ENCODE measurements at regions not wholly inside any gene's neighbourhood (a gene's known extent, or its start where the extent isn't known, plus 50 kb on each side); places are given as distances from the start of the nearest gene placed in this dataset.

- TF ChIP-seq BRCA1 (IDR thresholded peaks at IDR 0.05; ENCODE audit: low read depth, low read length) (no peak), SIX5 (IDR thresholded peaks at IDR 0.05; ENCODE audit: low read depth, low read length) (no peak), JUN (IDR thresholded peaks at IDR 0.05; ENCODE audit: low read depth, low read length) (no peak), ZNF274 (IDR thresholded peaks at IDR 0.05; ENCODE audit: borderline replicate concordance, extremely low read depth, low read length) (no peak), CBX5 (IDR thresholded peaks at IDR 0.05; ENCODE audit: low read depth, low read length) (no peak), CREB1 (IDR thresholded peaks at IDR 0.05) (no peak), CHD1 (IDR thresholded peaks at IDR 0.05; ENCODE audit: low read depth, low read length) (no peak), ASH2L (IDR thresholded peaks at IDR 0.05; ENCODE audit: low read length) (no peak), ATF3 (IDR thresholded peaks at IDR 0.05; ENCODE audit: insufficient read depth, low read depth, low read length) (no peak)
- Histone ChIP-seq H3K18ac (ENCODE audit: extremely low read depth, low read length) (no peak overlapping the region), H2BK5ac (ENCODE audit: low read depth, low read length) (no peak overlapping the region), H3K9me3 (ENCODE audit: insufficient read depth in 2 of 2, low read depth in 1 of 2, low read length in 1 of 2) (no peaks in the 10 kb centered on the region), H3K4me1 (replicated peaks in 1 of 4; ENCODE audit: control insufficient read depth in 3 of 4, insufficient read depth in 4 of 4, low read length in 3 of 4) (peaks cover 0 to 15% (median 7%) of the 10 kb centered on the region in 4 experiments; a peak in 4 of 7 replicates), H3K9ac (replicated peaks in 1 of 4; ENCODE audit: extremely low read depth in 1 of 4, low read depth in 3 of 4, low read length in 3 of 4) (no peak overlapping the region), H3K23ac (ENCODE audit: insufficient read length) (no peak overlapping the region), H2BK12ac (ENCODE audit: low read depth, low read length) (no peak overlapping the region), H3K27ac (ENCODE audit: low read depth, low read length) (no peak overlapping the region), H2AFZ (ENCODE audit: low read length) (no peak overlapping the region), H3K36me3 (ENCODE audit: control insufficient read depth in 2 of 4, insufficient read depth in 4 of 4, low read length in 3 of 4) (peaks cover 0 to 57% (median 11%) of the 10 kb centered on the region in 4 experiments; a peak in 5 of 8 replicates), H3K56ac (replicated peaks; ENCODE audit: insufficient read length, low read depth, low read length) (no peak overlapping the region), H2BK120ac (replicated peaks; ENCODE audit: low read depth, low read length) (no peak overlapping the region), H3K79me1 (ENCODE audit: low read depth, low read length) (no peaks in the 10 kb centered on the region; the same call in 1 of the 2 replicates), H2AK5ac (ENCODE audit: low read depth, low read length) (no peak overlapping the region), H3K14ac (ENCODE audit: insufficient read length) (no peak overlapping the region), H3K79me2 (ENCODE audit: control insufficient read depth in 1 of 2, insufficient read depth in 2 of 2, low read length in 2 of 2) (no peaks in the 10 kb centered on the region), H3K4ac (replicated peaks; ENCODE audit: insufficient read length, low read depth, low read length) (no peak overlapping the region), H4K20me1 (replicated peaks in 1 of 2; ENCODE audit: control insufficient read depth in 1 of 2, insufficient read depth in 2 of 2, low read length in 2 of 2) (no peaks in the 10 kb centered on the region), H2BK20ac (ENCODE audit: low read length) (no peak overlapping the region), H3K27me3 (replicated peaks in 1 of 4; ENCODE audit: control insufficient read depth in 3 of 4, extremely low read depth in 1 of 4, insufficient read depth in 3 of 4, low read length in 3 of 4) (no peaks in the 10 kb centered on the region), H3K4me2 (ENCODE audit: insufficient read depth in 1 of 2, low read depth in 2 of 2, low read length in 2 of 2) (no peak overlapping the region), H2BK15ac (ENCODE audit: low read length) (no peak overlapping the region), H4K91ac (replicated peaks; ENCODE audit: insufficient read length, low read length) (no peak overlapping the region), H3K23me2 (ENCODE audit: low read depth, low read length) (no peaks in the 10 kb centered on the region), H3K4me3 (ENCODE audit: extremely low read depth in 1 of 4, insufficient read depth in 2 of 4, low read depth in 3 of 4, low read length in 4 of 4) (no peak overlapping the region), H4K5ac (ENCODE audit: insufficient read length, low read depth, low read length) (no peak overlapping the region), H4K8ac (ENCODE audit: extremely low read depth, insufficient read depth, low read length) (no peak overlapping the region)
- DNase-seq (ENCODE audit: low read depth in 1 of 2, low spot score in 2 of 2), result no peak
- POLR2A ChIA-PET (ENCODE audit: partially characterized antibody), result interaction anchor here (1.0 to 1.2 kb wide), 3 partner anchors 10 to 317 kb away, joined by 3 to 5 read pairs (median 3); no protein-coding TSS in a partner anchor
- WGBS, 2 experiments (ENCODE audit: extremely low coverage in 1 of 2, insufficient coverage in 1 of 2, insufficient read length in 1 of 2, insufficient replicate concordance in 2 of 2, low coverage in 1 of 2, low lambda C conversion rate in 2 of 2, missing lambda C conversion rate in 1 of 2), result 83% methylated on average over 1 of the region's 1 CpG; no CpG with 5 or more reads in 1 of the 2 experiments
- CTCF ChIA-PET (ENCODE audit: partially characterized antibody), result interaction anchor here (1.4 kb wide), 1 partner anchor 9 kb away, joined by 3 read pairs; no protein-coding TSS in a partner anchor
- FAIRE-seq, result no peak
Measured at GRCh38 chr3:62986061-62986460, 110.8 kb upstream of the CADPS start.
